IMR-90 (cell line): ENCODE measurements at regions not wholly inside any gene's neighbourhood (a gene's known extent, or its start where the extent isn't known, plus 50 kb on each side); places are given as distances from the start of the nearest gene placed in this dataset.
"Not testable (repeated sequence)": the region's sequence is repeated elsewhere in the genome, so short reads cannot be mapped to it uniquely, and the experiment has no call there.

Experiments used
- ATAC-seq: fragments of 200-7000 bp; cut with Tn5 transposase; 2 replicates; pipeline ENCODE4 v1.9.1; 2020; ENCODE audit warnings: low read depth, mild to moderate bottlenecking, moderate library complexity
- BruUV-seq: library from RNA; stranded (reverse); fragments of 400-500 nt; replicated peaks from 2 replicates; lab custom pipeline; 2021; lab: Mats Ljungman, UMichigan
- CTCF ChIA-PET: fragments of 300-600 bp; formaldehyde crosslinking; extraction: SDS; loops from one replicate; lab custom pipeline; 2021; ENCODE audit warnings: antibody characterized with exemption; lab: Yijun Ruan, JAX
- POLR2A ChIA-PET: fragments of 300-600 bp; sonication (Branson Sonifier 250); formaldehyde crosslinking; loops from one replicate; lab custom pipeline; 2022; ENCODE audit warnings: antibody characterized with exemption; ENCODE audit not compliant: unreplicated experiment; lab: Charles Lee
- DNase-seq: peaks from one replicate; pipeline ENCODE4 v3.0.0; 2013
- H2AFZ ChIP-seq: replicated peaks from 2 replicates; pipeline ENCODE3; 2013; ENCODE audit warnings: low read length, mild to moderate bottlenecking; ENCODE audit not compliant: poor library complexity
- H2AK5ac ChIP-seq: 2 replicates; pipeline ENCODE4 v1.6.1; 2013; ENCODE audit warnings: low read depth, low read length, inconsistent platforms
- H2AK9ac ChIP-seq: replicated peaks from 2 replicates; pipeline ENCODE3; 2013; ENCODE audit warnings: mild to moderate bottlenecking, low read depth, low read length, moderate library complexity; ENCODE audit not compliant: poor library complexity
- H2BK120ac ChIP-seq: 2 replicates; pipeline ENCODE4 v1.6.1; 2013; ENCODE audit warnings: low read depth, low read length, inconsistent platforms
- H2BK15ac ChIP-seq: 3 replicates; pipeline ENCODE4 v1.6.1; 2013; ENCODE audit warnings: low read depth, low read length, inconsistent platforms
- H2BK20ac ChIP-seq: 2 replicates; pipeline ENCODE4 v1.6.1; 2013; ENCODE audit warnings: low read depth, mild to moderate bottlenecking, inconsistent platforms, low read length, moderate library complexity
- H2BK5ac ChIP-seq: 2 replicates; pipeline ENCODE4 v1.6.1; 2013; ENCODE audit warnings: mild to moderate bottlenecking, low read depth, low read length, inconsistent platforms; ENCODE audit not compliant: poor library complexity, severe bottlenecking
- H3K14ac ChIP-seq: replicated peaks from 2 replicates; pipeline ENCODE4 v1.6.1; 2013; ENCODE audit warnings: low read depth, low read length, inconsistent platforms
- H3K18ac ChIP-seq: 2 replicates; pipeline ENCODE4 v1.6.1; 2013; ENCODE audit warnings: low read depth, low read length, control low read depth
- H3K23ac ChIP-seq: 2 replicates; pipeline ENCODE4 v1.6.1; 2013; ENCODE audit warnings: low read depth, low read length, inconsistent platforms
- H3K27ac ChIP-seq: 2 replicates; pipeline ENCODE4 v1.5.1; 2013; ENCODE audit warnings: mild to moderate bottlenecking, control low read depth, low read length; ENCODE audit not compliant: insufficient read depth
- H3K27me3 ChIP-seq: 2 replicates; pipeline ENCODE4 v1.6.1; 2013; ENCODE audit warnings: low read length; ENCODE audit not compliant: control insufficient read depth, insufficient read depth
- H3K36me3 ChIP-seq: 2 replicates; pipeline ENCODE4 v1.6.1; 2013; ENCODE audit warnings: low read length, mixed read lengths; ENCODE audit not compliant: control insufficient read depth, insufficient read depth
- H3K4ac ChIP-seq: 2 replicates; pipeline ENCODE4 v1.6.1; 2013; ENCODE audit warnings: low read depth, low read length, inconsistent platforms
- H3K4me1 ChIP-seq: 2 replicates; pipeline ENCODE4 v1.6.1; 2013; ENCODE audit warnings: low read length, mixed read lengths; ENCODE audit not compliant: control insufficient read depth, insufficient read depth
- H3K4me2 ChIP-seq: 2 replicates; pipeline ENCODE4 v1.6.1; 2013; ENCODE audit warnings: low read depth, mild to moderate bottlenecking, control low read depth, low read length, moderate library complexity
- H3K4me3 ChIP-seq: 2 replicates; pipeline ENCODE4 v1.5.1; 2013; ENCODE audit warnings: low read depth, mild to moderate bottlenecking, control low read depth, low read length, moderate library complexity; ENCODE audit not compliant: insufficient read depth
- H3K56ac ChIP-seq: 2 replicates; pipeline ENCODE4 v1.6.1; 2013; ENCODE audit warnings: low read length, inconsistent platforms; ENCODE audit not compliant: insufficient read depth; ENCODE audit errors: extremely low read depth
- H3K79me1 ChIP-seq, 2 experiments: 2 replicates each; pipeline ENCODE4 v1.6.1; 2013; ENCODE audit warnings: low read length in 2 of 2, inconsistent platforms in 1 of 2, low read depth in 1 of 2
- H3K9ac ChIP-seq: 2 replicates; pipeline ENCODE4 v1.6.1; 2013; ENCODE audit warnings: low read depth, low read length, control low read depth
- H3K9me1 ChIP-seq: 2 replicates; pipeline ENCODE4 v1.6.1; 2013; ENCODE audit warnings: low read length, inconsistent platforms; ENCODE audit not compliant: insufficient read depth
- H3K9me3 ChIP-seq: 2 replicates; pipeline ENCODE4 v1.6.1; 2013; ENCODE audit warnings: low read length; ENCODE audit not compliant: control insufficient read depth, insufficient read depth
- H4K20me1 ChIP-seq: 2 replicates; pipeline ENCODE4 v1.6.1; 2013; ENCODE audit warnings: low read length, inconsistent platforms; ENCODE audit not compliant: insufficient read depth
- H4K5ac ChIP-seq: 2 replicates; pipeline ENCODE4 v1.6.1; 2013; ENCODE audit warnings: mild to moderate bottlenecking, low read depth, low read length, control low read depth
- H4K8ac ChIP-seq, 2 experiments: 2 replicates each; pipeline ENCODE4 v1.6.1; 2013; ENCODE audit warnings: low read depth in 2 of 2, low read length in 2 of 2, control low read depth in 1 of 2, inconsistent platforms in 1 of 2
- H4K91ac ChIP-seq: 2 replicates; pipeline ENCODE4 v1.6.1; 2013; ENCODE audit warnings: low read depth, low read length, inconsistent platforms; ENCODE audit not compliant: insufficient read depth
- WGBS, 2 experiments: methylation state at CpG; one replicate each; pipeline versions ENCODE4 v1.1.5 to v1.1.7; 2013; ENCODE audit warnings: missing lambda C conversion rate in 2 of 2; ENCODE audit not compliant: insufficient read length in 1 of 2; ENCODE audit errors: extremely low coverage in 2 of 2; 5-methylcytosine and 5-hydroxymethylcytosine counted together
- dilution Hi-C: fragments of 300-500 bp; cut with HindIII; formaldehyde crosslinking; loops from one replicate; pipeline ENCODE4 v1.14.3; 2018; ENCODE audit warnings: low sequenced_read_pairs; ENCODE audit not compliant: unreplicated experiment
- in situ Hi-C: fragments of 300-500 bp; cut with MboI; formaldehyde crosslinking; loops from 3 replicates; pipeline ENCODE4 v1.14.3; 2019; ENCODE audit warnings: low sequenced_read_pairs, inconsistent platforms, mixed read lengths
- intact Hi-C: fragments of 100-400 bp; cut with micrococcal nuclease; formaldehyde crosslinking; loops from 2 replicates; pipeline ENCODE4 v1.10.0; 2022

GRCh38 chr4:19470001-19470400 lies 781.7 kb upstream of the SLIT2 start:
- H2AK5ac ChIP-seq, CTCF ChIA-PET, BruUV-seq, H2AFZ ChIP-seq, H2AK9ac ChIP-seq, ATAC-seq, H3K9me1 ChIP-seq, in situ Hi-C loops, H2BK120ac ChIP-seq, H2BK20ac ChIP-seq, H2BK15ac ChIP-seq, H3K36me3 ChIP-seq, H3K4me2 ChIP-seq, H3K18ac ChIP-seq, H3K79me1 ChIP-seq, H3K4me1 ChIP-seq, H4K5ac ChIP-seq, H3K27ac ChIP-seq, H2BK5ac ChIP-seq, H3K56ac ChIP-seq, POLR2A ChIA-PET, H3K4me3 ChIP-seq, H3K23ac ChIP-seq, H4K20me1 ChIP-seq, intact Hi-C loops, H4K91ac ChIP-seq, H3K14ac ChIP-seq, H3K9ac ChIP-seq, dilution Hi-C loops, H3K27me3 ChIP-seq, H3K4ac ChIP-seq, H4K8ac ChIP-seq, DNase-seq, H3K9me3 ChIP-seq: not testable (repeated sequence)
- no CpG with 5 or more reads among the region's 5 CpGs for WGBS, 2 experiments
